ENCODE measurements at regions not wholly inside any gene's neighbourhood (a gene's known extent, or its start where the extent isn't known, plus 50 kb on each side); places are given as distances from the start of the nearest gene placed in this dataset.

GRCh38 chr14:98999901-99000300 lies 272.1 kb downstream of the BCL11B start:
- peaks cover 16% of the 10 kb centered on the region for H3K27me3 Mint-ChIP-seq (ENCODE audit: insufficient read depth)
- no peak for TF ChIP-seq CTCF (conservative IDR thresholded peaks at IDR 0.05)
- WGBS, 2 experiments (ENCODE audit: insufficient coverage in 1 of 2, insufficient read length in 1 of 2): 92 to 100% methylated on average over 1 to 11 of the region's 11 CpGs
- Histone ChIP-seq H3K9me3 (ENCODE audit: control insufficient read depth, low read length) (no peaks in the 10 kb centered on the region), H3K27ac (ENCODE audit: low read depth, low read length) (no peak overlapping the region), H3K4me1 (ENCODE audit: control insufficient read depth, insufficient read depth, low read length) (no peaks in the 10 kb centered on the region), H3K27me3 (ENCODE audit: control insufficient read depth, insufficient read depth, low read length, poor library complexity, severe bottlenecking) (no peaks in the 10 kb centered on the region), H3K4me3 (ENCODE audit: low read length) (no peak overlapping the region), H3K9ac (ENCODE audit: extremely low read depth, low read length, poor library complexity, severe bottlenecking) (no peak overlapping the region), H3K36me3 (ENCODE audit: control insufficient read depth, insufficient read depth, low read length) (no peaks in the 10 kb centered on the region)
- no peak overlapping the region for H3K27ac Mint-ChIP-seq
- peak; percentile 20 for DNase-seq
- peaks cover 11% of the 10 kb centered on the region for H3K4me1 Mint-ChIP-seq
- H3K36me3 Mint-ChIP-seq (ENCODE audit: low read depth): no peaks in the 10 kb centered on the region
- H3K4me3 Mint-ChIP-seq: no peak overlapping the region
- H3K9me3 Mint-ChIP-seq: no peaks in the 10 kb centered on the region

- Histone ChIP-seq H3K27me3 (ENCODE audit: control insufficient read depth, insufficient read depth, low read length, poor library complexity, severe bottlenecking) (no peaks in the 10 kb centered on the region), H3K36me3 (ENCODE audit: control insufficient read depth, insufficient read depth, low read length) (no peaks in the 10 kb centered on the region), H3K4me3 (ENCODE audit: low read length) (no peak overlapping the region), H3K27ac (ENCODE audit: low read depth, low read length) (no peak overlapping the region), H3K9ac (ENCODE audit: extremely low read depth, low read length, poor library complexity, severe bottlenecking) (no peak overlapping the region), H3K9me3 (ENCODE audit: control insufficient read depth, low read length) (no peaks in the 10 kb centered on the region), H3K4me1 (ENCODE audit: control insufficient read depth, insufficient read depth, low read length) (no peaks in the 10 kb centered on the region)
- no peak overlapping the region for H3K27ac Mint-ChIP-seq
- WGBS, 2 experiments (ENCODE audit: insufficient coverage in 1 of 2, insufficient read length in 1 of 2): 92 to 95% methylated on average over 7 of the region's 7 CpGs
- H3K4me3 Mint-ChIP-seq: no peak overlapping the region
- H3K4me1 Mint-ChIP-seq: peaks cover 11% of the 10 kb centered on the region
- no peaks in the 10 kb centered on the region for H3K9me3 Mint-ChIP-seq
- DNase-seq: peak; percentile 32
- H3K27me3 Mint-ChIP-seq (ENCODE audit: insufficient read depth): peaks cover 16% of the 10 kb centered on the region
- TF ChIP-seq CTCF (conservative IDR thresholded peaks at IDR 0.05): no peak
- no peaks in the 10 kb centered on the region for H3K36me3 Mint-ChIP-seq (ENCODE audit: low read depth)
Measured at GRCh38 chr14:99001241-99001640, 270.8 kb downstream of the BCL11B start.

GRCh38 chr14:99003646-99004045 lies 268.4 kb downstream of the BCL11B start:
- Mint-ChIP-seq H3K9me3 (no peaks in the 10 kb centered on the region), H3K36me3 (ENCODE audit: low read depth) (no peaks in the 10 kb centered on the region)

More at GRCh38 chr14:99003646-99004045, 268.4 kb downstream of the BCL11B start:
- Histone ChIP-seq H3K4me3 (ENCODE audit: low read length) (no peak overlapping the region), H3K27me3 (ENCODE audit: control insufficient read depth, insufficient read depth, low read length, poor library complexity, severe bottlenecking) (no peaks in the 10 kb centered on the region), H3K36me3 (ENCODE audit: control insufficient read depth, insufficient read depth, low read length) (no peaks in the 10 kb centered on the region), H3K9me3 (ENCODE audit: control insufficient read depth, low read length) (no peaks in the 10 kb centered on the region), H3K9ac (ENCODE audit: extremely low read depth, low read length, poor library complexity, severe bottlenecking) (no peak overlapping the region), H3K27ac (ENCODE audit: low read depth, low read length) (no peak overlapping the region), H3K4me1 (ENCODE audit: control insufficient read depth, insufficient read depth, low read length) (no peaks in the 10 kb centered on the region)
- Mint-ChIP-seq H3K27me3 (ENCODE audit: insufficient read depth) (peaks cover under 1% of the 10 kb centered on the region), H3K4me3 (no peak overlapping the region), H3K4me1 (peaks cover 11% of the 10 kb centered on the region), H3K27ac (no peak overlapping the region)
- peak; percentile 10 for DNase-seq
- TF ChIP-seq CTCF (conservative IDR thresholded peaks at IDR 0.05): no peak

Data from endodermal cell (in vitro differentiated cells).